LoVo (cell line): ENCODE measurements at regions not wholly inside any gene's neighbourhood (a gene's known extent, or its start where the extent isn't known, plus 50 kb on each side); places are given as distances from the start of the nearest gene placed in this dataset.
"Not testable (repeated sequence)": the region's sequence is repeated elsewhere in the genome, so short reads cannot be mapped to it uniquely, and the experiment has no call there.

ENCODE experiments used
- DNase-seq: peaks from one replicate; pipeline ENCODE4 v3.0.0-alpha.2; 2016; ENCODE audit warnings: low spot score

DNA sequence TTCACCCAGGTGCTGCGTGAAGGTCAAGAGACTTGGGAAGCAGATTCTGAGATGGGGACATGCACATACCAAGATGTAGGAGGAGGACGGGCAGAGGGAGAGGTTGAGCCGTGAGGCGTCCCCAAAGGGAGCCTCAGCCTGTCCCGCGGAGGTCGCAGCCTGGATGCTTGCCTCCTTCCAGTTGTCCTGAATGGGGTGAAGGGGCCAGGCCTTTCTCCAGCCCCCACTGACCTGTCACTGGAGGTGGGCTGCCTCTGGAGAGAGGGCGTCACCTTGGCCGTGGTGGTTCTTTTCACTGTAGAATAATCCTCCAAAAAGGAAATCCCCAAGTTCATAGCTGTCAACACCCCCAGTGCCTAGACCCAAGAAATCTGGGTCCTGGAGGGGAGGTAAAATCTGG is 283.0 kb upstream of the VSTM2A start:
- DNase-seq, result no peak

DNA sequence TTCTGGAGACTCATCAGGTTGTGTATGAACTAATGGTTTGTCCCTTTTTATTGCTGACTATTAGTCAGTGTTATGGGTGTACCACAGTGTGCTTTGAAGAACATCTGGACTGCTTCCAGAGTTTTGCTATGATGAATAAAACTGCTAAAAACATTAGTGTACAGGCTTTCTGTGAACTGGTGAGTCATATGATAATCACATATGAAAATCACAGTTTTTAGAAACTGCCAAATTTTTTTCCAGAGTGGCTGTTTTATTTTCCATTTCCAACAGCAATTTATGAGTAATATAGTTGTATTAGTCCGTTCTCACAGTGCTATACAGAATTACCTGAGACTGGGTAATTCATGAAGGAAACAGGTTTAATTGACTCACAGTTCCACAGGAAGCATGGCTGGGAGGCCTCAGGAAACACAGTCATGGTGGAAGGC is 281.2 kb upstream of the VSTM2A start:
- DNase-seq, result peak; percentile 57

DNA sequence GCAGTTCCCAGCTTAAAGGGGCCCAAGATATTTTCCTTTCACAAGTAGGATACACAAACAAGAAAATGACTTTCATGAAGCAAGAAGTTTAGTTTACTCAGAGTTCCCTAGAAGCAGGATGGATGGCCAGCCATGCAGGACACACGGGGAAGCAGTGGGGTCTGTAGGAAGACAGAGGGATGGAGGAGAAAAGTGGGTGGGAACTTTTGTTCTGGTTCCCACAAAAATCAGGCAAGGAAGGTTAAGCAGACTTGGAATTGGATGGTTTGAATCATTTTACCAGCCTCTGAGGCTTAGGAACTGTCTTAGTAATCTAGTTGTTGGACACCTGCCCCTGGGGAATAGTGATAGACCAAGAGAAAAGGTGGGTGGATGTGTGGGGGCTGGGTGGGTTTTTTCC is 263.3 kb upstream of the VSTM2A start:
- no peak for DNase-seq

DNA sequence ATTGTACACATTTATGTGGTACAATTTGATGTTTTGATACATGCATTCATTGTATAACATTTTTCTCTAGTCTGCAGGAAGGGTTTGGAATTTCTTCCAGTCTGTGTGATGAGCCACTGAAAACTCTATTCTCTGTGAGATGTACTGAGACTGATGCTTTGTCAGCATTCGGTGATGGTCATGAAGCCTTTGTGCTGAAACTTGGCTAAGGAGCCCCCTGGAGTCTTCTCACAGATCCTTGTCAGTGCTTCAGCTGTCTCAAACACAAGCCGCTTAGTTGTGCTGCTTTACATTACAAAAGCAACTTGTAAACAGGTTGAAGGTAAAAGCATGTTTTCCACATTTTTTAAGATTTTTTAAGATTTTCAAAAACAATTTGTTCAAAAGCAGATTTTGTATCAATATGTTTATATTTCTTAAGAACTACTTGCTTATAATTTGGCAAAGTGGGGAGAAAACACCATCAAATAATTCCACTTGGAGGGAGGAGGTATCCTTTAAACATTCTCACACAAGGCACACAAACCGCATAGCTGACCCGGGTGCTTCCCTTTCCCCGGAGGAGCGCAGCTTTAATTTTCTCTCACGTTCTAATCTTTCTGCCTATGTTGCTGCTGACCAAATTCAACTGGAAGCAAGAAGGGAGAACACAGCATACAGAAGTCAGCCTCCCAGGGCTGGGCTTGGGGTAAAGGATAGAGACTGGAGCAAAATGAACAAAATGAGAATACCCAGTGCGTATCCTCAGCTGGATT is 249.8 kb upstream of the VSTM2A start:
- DNase-seq, result no peak

DNA sequence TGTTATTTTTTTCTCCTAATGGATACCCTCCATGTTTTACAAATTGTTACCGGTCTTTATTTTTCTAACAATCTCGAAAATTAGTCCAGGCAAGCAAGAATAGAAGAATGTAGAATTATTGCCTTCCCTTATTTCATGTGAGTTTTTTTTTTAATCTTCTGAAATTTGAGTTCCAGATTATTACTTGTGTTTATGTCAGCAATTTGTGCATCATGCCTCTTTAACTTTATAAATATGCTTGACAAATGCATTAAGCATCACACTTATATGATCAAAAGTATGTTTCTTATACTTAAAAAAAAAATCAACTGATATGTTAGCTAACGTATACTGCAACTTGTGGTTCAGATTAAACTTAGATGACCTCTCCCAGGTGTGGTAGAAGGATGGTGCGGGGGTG is 242.7 kb upstream of the VSTM2A start:
- no peak for DNase-seq

DNA sequence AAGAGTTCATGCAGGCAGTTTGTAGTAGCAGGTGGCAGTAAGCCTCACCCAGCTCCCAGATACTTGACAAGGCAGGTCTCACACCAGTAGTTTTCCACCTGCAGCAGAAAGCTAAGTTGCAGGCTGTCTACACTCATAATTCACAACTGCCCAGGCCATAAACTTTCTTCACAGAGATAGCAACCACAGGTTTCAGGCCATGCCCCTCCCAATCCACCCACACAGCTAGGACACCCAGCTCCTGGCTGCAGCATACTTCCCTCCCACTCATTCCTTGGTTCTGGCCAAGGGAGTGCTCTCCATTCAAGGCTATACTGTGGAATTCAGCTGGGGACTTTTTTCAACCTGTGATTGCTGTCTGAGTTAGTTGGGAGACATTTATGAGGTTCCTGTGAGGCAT is 226.2 kb upstream of the VSTM2A start:
- not testable (repeated sequence) for DNase-seq

DNA sequence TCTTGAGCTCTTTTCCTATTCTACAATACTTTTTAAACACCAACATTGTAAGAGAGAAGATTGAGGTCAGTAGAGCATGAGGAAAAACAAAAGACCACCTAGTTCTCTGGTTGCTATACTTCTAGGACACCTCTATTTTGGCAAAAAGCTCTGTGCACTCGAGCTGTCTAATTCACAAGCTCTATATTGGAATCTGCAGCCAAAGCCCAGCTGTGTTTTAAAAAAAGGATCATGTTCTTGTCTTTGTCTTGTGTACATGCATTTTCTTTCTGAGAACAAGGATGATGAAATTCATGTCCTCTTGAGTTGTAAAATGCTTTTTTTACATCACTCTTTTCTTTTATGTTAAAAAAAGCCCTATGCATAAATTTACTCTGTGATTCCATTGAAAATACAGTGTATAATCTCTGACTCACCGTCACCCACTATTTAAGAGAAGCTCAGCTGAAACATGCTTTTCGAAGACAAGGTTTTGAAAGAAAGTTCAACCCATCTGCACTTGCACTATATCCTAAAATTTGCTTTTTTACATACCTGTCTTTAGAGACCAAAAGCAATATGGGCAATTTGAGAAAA is 215.5 kb upstream of the VSTM2A start:
- no peak for DNase-seq

DNA sequence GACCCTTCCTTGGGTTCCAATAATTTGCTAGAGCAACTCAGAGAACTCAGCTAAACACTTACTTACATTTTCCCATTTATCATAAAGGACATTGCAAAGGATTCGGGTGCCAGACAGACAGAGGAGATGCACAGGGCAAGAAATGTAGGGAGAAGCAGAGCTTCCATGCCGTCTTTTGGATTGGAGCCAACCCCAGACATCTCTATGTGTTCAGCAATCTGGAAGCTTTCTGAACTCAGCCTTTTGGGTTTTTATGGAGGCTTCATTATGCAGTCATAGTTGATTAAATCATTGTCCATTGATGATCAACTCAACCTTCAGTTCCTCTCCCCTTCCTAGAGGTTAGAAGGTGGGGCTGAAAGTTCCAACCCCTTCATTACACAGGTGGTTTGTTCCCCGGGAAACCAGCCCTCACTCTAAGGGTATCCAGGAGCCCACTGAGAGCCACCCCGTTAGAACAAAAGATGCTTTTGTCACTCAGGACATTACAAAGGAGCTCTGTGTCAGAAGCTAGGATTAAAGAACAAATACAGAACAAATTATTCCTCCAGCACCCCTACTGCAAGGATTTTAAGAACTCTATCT is 211.9 kb upstream of the VSTM2A start:
- no peak for DNase-seq

DNA sequence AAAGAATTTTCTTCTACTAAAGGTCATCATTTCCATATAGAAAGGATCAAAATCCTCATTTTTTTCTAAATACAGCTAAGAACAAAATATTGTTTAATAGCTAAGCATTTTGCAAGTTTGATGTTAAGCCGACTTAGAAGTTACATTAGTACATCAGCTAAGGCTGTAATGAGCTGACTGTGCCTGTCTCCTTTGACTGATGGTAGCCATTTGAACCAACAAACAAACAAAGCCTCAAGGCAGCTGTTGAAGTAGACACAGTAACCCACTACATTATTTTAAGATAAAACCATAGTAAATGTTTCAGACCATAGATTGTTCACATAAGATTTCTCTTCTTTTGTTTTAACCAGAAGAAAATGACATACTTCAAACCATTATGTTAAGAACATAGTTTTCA is 210.9 kb upstream of the VSTM2A start:
- DNase-seq, result no peak

DNA sequence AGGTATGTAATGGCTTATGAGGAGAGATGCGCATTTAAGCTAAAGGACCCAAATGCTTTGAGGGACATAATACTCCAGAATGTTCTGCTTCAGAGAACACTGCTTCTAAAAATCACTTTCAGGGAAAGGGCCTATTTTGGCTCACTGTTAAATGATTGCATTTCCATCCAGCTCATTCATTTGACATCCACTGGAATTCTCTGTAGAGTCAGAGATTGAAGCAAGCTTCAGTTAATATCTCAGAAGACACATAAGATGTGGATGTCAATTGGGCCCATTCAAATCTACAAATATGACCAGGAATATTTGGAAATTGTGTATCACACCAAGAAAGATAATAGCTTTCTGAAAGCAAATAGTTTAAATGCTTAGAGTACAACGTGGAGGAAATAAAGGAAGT is 209.9 kb upstream of the VSTM2A start:
- no peak for DNase-seq

DNA sequence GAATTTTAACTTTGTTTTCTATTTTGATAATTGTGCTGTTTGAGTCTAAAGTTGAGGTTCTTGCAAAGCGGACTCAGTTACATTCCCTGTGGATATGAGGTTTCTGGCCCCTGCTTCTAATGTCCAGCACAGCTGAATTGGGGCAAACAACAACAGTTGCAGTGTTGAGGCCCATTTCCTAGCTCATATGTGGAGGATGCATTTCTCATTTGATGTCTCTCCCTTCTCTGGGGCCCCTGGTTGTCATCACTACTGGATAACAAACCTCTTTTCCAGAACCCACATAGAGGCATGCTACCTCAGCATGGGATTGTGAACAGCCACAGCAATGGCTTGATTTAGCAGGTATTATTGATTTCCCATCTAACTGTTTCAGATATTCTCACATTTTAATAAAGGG is 208.2 kb upstream of the VSTM2A start:
- no peak for DNase-seq

DNA sequence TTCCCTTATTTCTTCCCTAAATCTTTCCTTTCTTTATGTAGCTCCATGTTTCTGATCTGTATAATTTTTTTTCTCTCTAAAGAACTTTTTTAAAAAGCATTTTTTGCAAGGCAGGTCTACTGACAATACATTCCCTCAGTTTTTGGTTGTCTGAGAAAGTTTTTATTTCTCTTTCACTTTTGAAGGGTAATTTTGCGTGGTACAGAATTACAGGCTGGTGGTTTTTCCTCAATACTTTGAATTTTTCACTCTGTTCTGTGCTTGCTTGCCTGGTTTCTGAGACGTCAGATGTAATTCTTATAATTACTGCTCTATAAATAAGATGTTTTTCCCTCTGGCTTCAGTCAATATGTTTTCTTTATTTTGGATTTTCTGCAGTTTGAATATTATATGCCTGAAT is 205.4 kb upstream of the VSTM2A start:
- DNase-seq, result no peak

DNA sequence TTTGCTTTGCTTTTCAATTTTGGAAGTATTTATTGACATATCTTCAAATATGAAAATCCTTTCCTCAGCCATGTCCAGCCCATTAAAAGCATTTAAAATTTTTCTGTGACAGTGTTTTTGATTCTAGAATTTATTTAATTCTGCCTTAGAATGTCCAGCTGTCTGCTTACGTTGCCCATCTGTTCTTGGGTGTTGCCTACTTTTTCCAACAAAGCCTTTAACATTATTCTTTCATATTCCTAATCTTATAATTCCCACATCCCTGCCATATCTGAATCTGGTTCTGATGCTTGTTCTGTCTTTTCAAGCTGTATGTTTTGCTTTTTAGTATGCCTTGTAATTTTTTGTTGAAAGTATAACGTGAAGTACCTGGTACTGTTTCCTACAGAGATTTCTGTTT is 204.7 kb upstream of the VSTM2A start:
- no peak for DNase-seq

DNA sequence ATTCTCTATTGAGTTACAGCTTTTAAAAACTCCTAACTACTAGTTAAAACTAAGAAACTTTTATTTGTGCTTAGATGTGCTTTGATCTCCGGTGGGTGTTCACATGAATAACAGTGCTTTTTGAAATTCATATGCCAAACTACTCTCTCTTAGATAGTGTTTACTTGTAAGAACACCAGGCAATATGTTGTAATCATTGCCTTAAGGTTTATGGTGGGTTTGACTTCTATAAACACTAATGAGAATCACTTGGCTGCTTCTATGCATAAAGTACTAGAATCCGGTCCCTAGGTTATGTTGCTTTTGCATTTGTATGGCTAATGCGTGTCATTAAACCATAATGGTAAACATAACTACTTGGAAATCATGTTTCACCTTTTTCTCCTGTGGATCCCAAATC is 203.9 kb upstream of the VSTM2A start:
- DNase-seq, result no peak

DNA sequence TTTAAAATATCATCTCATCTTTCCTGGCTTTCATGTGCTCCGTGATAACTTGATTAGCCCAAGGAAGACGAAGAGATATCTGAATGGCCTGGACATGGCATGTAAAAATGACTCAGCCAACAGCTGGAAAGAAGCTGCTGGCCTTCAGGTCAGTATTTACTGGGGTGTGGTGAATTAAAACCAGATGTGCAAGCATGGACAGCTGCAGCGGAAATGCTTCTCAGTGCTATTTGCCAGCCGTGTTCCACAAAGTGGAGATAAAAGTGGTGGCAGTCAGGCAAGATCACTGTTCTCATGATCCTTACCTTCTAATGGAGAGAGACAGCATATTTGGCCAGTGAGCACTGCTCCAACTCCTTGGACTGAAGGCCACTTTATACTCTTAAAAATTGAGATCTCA is 203.1 kb upstream of the VSTM2A start:
- no peak for DNase-seq

DNA sequence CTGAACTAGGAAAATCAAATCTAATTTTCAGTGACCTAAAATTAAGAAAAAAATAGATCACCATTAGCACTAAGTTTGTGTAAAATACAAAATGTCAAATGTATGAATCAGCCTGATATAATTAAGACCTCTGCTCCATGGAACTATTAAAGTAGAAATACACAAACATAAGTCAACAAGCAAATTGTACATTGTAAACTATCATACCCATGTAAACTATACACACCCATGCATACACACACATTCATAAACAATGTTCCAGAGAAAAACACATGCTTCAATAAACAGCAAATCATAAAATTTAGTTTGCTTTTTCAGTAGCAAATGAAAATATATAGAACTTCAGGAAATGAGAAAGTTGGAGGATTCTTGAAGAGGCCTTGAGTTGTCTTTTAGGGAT is 199.7 kb upstream of the VSTM2A start:
- DNase-seq, result no peak

DNA sequence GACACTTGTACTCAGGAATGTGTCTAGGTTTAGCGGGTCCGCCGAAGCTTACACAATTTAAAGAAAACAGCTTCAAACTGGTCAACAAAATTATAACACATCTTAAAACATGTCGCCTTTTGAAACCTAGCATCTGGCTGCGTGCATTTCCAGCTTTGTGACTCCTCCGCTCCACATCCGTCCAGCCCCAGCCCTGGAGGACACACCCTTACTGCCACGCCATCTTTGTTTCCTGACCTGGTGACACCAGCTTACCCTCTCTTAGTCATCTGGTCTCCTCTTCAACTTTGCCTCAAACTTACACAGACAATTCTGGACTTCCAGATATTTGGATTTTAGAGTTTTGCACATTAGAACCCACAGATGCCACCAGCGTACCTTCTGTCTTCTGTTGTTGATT is 198.7 kb upstream of the VSTM2A start:
- DNase-seq, result no peak

DNA sequence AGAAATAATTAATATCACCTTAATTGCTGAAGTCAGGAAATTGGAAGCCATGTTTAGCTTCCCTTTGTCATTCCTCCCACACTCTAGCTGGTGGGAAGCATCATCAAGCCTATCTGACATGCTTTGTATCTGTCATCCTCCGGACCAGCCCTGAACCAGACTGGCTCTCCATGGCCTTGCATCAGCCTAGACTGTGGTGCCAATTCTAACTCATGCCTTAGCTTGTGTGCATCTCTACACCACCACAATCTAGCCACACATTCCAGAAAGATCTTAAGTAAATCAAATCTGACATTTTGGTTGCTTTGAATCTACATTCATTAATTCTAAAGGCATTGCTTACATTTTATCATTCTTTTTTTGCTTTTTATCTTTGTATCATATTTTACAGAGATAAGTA is 196.4 kb upstream of the VSTM2A start:
- no peak for DNase-seq

DNA sequence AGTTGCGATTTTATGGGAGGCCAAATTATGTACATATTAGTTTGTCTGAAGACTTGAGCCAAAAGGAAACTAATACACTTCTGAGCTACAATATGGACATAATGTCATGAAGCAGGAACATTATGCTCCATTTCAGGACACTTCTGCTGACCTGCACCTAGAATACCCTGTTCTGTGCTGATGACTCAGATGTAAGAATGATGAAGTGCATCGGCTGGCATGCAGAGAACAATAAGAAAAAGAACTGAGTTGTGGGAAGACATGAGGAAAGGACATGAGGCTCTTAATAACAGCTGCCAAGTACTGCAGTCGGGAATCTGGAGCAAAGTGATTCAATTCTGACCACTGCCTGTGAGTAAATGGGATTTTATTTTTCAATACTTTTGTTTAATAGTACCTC is 192.9 kb upstream of the VSTM2A start:
- DNase-seq, result no peak

DNA sequence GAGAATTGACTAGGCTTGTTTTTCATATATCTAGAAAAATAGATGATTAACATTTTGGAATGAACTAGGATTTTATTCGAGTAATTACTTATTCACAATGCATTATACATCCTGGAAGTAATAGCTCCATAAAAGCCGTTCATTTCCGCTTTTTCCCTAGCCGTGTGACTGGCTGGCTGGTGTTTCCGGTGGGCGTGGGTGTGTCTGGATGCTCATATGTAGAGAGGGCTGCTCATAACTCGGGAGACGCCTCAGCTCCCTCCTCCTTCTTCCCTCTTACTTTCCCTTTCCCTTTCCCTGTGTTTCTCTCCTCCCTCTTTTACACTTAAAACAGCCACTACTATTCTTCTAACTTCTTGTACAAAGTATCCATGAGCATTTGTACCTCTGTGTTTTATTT is 187.7 kb upstream of the VSTM2A start:
- peak; percentile 40 for DNase-seq

DNA sequence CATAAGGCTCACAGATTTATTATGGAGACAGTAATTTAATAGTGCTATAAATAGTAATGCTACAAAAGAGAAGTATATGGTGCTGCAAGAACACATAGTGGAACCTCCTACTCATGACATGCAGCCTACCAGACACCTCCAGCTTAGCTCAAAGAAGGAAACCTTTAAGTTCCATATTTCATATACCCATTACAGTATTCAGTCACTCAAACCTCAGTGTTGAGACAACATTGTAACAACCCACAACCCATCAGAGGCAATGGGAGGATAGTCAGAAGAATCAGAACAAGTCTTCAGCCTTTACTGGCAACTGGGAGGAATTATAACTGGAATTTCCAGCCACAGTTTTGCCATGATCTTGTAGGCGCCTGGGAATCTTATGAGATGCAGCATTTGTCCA is 186.3 kb upstream of the VSTM2A start:
- no peak for DNase-seq

DNA sequence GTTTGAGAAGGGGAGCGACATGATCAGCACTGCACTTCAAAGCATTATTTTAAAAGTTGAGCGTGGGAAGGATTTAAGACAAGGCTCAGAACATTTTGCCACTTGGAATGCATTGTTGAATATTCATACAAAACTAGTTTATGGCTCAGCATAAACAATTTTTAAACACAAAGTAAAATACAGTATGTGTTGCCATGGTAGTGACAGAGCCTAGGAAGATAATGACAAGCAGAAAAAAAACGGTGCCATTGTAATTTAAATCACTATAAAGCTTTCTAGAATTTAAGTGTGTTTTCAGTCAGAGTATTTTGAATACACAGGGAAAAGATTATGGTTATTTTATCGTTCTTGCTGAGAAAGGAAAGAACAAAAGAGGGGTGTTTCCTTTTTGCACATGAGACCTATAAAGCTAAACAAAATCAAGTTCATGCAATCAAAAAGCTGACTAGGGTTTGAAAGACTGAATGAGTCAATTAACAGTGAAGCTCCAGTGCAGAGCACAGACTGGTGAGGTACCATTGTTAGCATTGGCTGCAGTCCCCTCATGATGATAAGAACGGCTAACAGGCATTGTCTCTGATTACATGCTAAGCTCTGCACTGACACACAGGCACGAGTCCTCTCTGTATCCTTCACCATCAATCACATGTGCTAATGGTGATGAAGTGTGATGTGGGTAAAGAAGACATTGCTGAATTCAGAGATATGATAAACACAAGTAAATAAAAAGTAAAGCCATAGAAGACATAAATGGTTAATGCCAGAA is 181.9 kb upstream of the VSTM2A start:
- no peak for DNase-seq

DNA sequence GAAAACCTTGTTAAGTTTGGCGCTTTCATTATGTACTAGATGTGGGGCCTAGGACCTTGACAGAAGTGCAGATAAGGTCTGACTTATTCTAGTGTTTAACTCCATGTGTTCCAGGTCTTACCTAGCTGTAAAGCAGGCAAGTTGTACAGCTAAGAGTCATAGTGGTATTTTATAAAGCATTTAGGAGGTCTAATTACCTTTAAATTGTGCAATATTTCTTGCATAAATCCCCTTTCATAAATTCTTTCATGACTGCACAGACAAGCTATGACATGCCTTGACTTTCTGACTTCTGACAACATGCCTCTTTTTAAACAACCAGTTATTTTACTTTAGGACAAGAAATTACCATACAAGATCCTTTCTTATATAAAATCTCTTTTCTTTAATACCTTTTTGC is 151.6 kb upstream of the VSTM2A start:
- DNase-seq, result no peak
